Epidermal melanocyte (primary cell): ENCODE measurements at regions not wholly inside any gene's neighbourhood (a gene's known extent, or its start where the extent isn't known, plus 50 kb on each side); places are given as distances from the start of the nearest gene placed in this dataset.

Experiments used
- DNase-seq: peaks from one replicate; pipeline ENCODE4 v3.0.0; 2011; ENCODE audit warnings: low spot score; ENCODE audit not compliant: insufficient read length

GRCh38 chr9:129490583-129491486, 130.1 kb downstream of the C9orf50 start:
- no peak for DNase-seq

GRCh38 chr9:129489838-129490582, 130.9 kb downstream of the C9orf50 start:
- no peak for DNase-seq

GRCh38 chr9:129487658-129488483, 133.0 kb downstream of the C9orf50 start:
- peak; percentile 20 for DNase-seq

GRCh38 chr9:129486756-129487657, 133.9 kb downstream of the C9orf50 start:
- DNase-seq, result peak; percentile 53

GRCh38 chr9:129485145-129485774, 135.6 kb downstream of the C9orf50 start:
- DNase-seq, result no peak

GRCh38 chr9:129484352-129485000, 136.4 kb downstream of the C9orf50 start:
- no peak for DNase-seq

GRCh38 chr9:129483415-129484351, 137.2 kb downstream of the C9orf50 start:
- peak; percentile 64 for DNase-seq

GRCh38 chr9:129482521-129483414, 138.1 kb downstream of the C9orf50 start:
- DNase-seq, result peak; percentile 84

GRCh38 chr9:129481810-129482511, 138.9 kb downstream of the C9orf50 start:
- DNase-seq, result no peak

- DNase-seq, result no peak
Observed at GRCh38 chr9:129481424-129481809, 139.5 kb downstream of the C9orf50 start.

GRCh38 chr9:129480745-129481144, 140.2 kb downstream of the C9orf50 start:
- DNase-seq, result no peak

- DNase-seq, result no peak
Observed at GRCh38 chr9:129480227-129480626, 140.7 kb downstream of the C9orf50 start.

- DNase-seq, result no peak
Observed at GRCh38 chr9:129479631-129480011, 141.3 kb downstream of the C9orf50 start.

- DNase-seq, result no peak
Observed at GRCh38 chr9:129478961-129479630, 141.8 kb downstream of the C9orf50 start.

- no peak for DNase-seq
Observed at GRCh38 chr9:129478461-129478860, 142.4 kb downstream of the C9orf50 start.
